ENCODE measurements at regions not wholly inside any gene's neighbourhood (a gene's known extent, or its start where the extent isn't known, plus 50 kb on each side); places are given as distances from the start of the nearest gene placed in this dataset.

DNA sequence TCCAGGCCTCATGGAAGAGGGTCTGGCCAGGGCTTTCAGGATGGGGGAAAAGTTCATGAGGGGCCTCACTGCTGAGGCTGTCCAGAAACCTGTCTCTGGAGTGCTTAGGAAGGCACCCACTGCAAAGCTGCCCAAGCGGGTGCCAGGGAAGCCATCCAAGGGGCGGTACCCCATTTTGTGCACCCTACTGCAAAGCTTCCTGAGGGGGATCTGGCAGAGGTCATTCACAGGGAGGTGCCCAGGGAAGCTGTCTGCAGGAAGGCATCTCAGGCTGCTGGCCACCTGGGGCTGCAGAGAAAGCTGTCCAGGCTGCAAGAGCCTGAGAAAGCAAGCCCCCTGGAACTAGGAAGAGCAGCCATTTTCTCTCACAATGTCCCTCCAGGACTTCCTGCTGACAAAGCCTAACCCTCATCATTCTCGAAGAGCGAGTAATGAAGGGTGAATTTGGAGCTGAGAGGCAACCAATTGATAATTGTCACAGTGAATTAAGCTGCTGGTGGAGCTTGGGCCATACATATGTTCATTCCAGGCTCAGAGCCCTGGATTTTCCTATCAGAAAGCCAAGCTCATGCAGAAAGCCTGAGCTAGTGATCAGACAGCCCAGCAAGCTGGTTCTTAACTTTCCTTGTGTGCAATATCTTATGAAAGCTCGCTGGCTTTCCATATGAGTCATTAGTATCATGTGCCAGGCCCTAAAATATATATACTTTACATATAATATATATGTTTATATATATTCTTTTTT, 62.2 kb upstream of the SLC22A16 start:
- DNase-seq (ENCODE audit: low read depth in 4 of 4, low spot score in 1 of 4), result no peak

DNA sequence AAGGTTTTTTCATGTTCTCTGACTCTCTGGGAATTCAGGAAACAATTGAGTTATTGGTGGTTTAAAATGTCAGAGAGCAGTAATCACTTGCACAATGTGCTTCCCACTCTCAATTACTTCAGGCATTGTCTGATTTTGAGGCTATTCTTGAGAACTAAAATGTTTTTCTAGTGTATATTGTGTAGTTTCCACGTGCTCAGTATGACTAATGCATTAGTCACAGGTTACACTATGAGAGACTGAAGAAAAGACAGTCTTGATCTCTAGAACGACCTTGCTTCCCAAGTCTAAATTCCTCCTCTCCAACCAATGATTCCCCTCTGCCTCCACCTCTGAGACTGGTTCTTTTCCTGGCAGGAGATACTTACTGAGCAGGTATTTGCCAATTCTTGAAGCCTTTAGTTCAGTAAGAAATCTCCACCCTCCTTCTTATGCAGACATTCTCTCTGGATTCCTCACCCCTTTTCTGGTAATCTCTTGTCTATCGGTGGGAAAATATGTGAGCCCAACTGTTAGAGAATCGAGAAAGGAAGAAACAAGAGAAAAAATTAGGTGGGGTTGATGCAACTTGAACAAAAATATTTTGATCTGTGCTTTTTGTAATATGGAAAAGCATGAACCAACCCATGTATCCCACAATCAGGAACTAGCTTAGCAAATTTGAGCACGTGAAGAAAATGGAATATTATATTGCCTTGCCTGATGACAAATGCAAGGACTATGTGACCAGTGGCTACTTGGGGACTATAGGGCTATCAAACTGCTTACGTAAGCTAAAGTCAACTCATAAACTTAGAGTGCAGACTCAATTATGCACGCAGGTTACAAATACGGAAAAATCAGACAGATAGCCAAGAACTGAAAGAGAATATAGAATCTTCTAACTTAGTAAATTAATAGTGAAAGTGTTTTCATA, 61.1 kb upstream of the SLC22A16 start:
- DNase-seq (ENCODE audit: low read depth in 4 of 4, low spot score in 1 of 4), result no peak

DNA sequence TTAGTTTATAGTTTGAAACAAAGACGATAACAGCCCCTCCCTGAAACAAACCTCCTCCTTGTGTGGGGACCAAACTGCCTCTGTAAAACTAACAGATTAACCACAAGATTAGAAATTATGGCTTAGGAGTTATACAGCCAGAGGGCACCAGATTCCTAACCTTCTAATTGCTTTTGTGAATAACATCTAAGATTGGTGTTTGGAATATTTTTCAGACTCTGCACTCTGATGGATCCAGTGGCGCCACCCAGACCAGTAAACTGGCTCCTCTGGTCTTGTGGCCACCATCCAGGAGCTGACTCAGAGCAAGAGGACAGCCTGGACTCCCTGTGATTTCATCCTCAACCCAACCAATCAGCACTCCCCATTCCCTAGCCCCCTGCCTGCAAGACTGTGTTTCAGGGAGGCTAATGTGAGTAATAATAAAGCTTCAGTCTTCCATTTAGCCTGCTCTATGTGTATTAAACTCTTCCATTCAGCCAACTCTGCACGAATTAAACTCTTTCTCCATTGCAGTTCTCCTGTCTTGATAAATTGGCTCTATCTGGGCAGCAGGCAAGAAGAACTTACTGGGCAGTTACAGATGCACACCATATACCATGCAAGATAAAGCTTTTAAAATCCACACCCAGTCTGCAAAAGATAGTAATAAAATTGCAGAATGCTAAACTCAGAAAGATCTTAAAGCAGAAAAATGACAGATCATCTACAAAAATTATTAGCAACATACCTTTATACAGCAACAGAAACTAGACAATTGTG, 58.5 kb upstream of the SLC22A16 start:
- DNase-seq (ENCODE audit: low read depth in 4 of 4, low spot score in 1 of 4), result no peak

GRCh38 chr6:110532431-110532830, 56.0 kb upstream of the SLC22A16 start:
- no peak for DNase-seq (ENCODE audit: low read depth in 4 of 4, low spot score in 1 of 4)

- no peak for DNase-seq (ENCODE audit: low read depth in 4 of 4, low spot score in 1 of 4)
These were observed 54.3 kb upstream of the SLC22A16 start for GRCh38 chr6:110530671-110531070.

DNA sequence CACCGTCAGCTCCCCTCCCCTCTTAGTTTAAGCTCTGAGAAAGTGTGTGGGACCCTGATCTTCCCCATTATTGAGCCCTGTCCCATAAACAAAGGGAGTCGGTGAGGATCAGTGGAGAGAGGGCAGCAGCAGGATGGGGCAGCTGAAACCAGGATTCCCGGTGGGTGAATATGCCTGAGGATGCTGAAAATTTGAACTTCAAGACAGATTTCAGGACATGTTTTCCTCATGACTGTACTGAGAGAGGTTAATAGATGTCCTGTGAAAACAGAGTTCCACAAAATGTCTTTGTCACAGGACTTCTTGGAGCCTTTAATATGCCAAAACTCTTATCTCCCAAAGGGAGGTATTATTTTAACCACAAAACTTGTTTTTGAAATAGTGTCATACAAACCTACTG, 53.5 kb upstream of the SLC22A16 start:
- no peak for DNase-seq (ENCODE audit: low read depth in 4 of 4, low spot score in 1 of 4)

- no peak for DNase-seq (ENCODE audit: low read depth in 4 of 4, low spot score in 1 of 4)
These were observed 52.9 kb upstream of the SLC22A16 start for GRCh38 chr6:110529355-110529754.

- no peak for DNase-seq (ENCODE audit: low read depth in 4 of 4, low spot score in 1 of 4)
These were observed 52.5 kb upstream of the SLC22A16 start for GRCh38 chr6:110528930-110529325.

- peak; percentile 11 to 25 (median 22) for DNase-seq (ENCODE audit: low read depth in 4 of 4, low spot score in 1 of 4)
These were observed 51.9 kb upstream of the SLC22A16 start for GRCh38 chr6:110528101-110528929.

DNA sequence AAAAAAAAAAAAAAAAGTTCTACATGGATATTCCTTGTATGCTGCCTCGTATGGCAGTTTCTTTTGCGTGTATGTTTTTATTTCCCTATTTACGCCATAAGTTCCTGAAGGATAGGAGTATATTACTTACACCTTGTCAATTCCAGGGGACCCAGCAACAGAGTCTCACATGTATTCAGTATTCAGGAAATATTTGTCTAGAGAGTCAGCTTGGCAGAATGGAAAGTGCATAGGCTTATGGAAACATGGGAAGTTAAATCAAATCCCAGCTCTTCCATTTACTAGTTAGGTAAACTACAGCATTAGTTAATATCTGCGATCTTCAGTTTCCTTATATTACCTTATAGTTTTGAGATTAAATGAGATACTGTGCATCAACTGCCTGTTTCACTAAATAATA, 51.1 kb upstream of the SLC22A16 start:
- DNase-seq (ENCODE audit: low read depth in 4 of 4, low spot score in 1 of 4), result no peak

- DNase-seq (ENCODE audit: low read depth in 4 of 4, low spot score in 1 of 4), result no peak
These were observed 50.3 kb upstream of the SLC22A16 start for GRCh38 chr6:110526726-110527125.
